Neuron (in vitro differentiated cells): ENCODE measurements at regions not wholly inside any gene's neighbourhood (a gene's known extent, or its start where the extent isn't known, plus 50 kb on each side); places are given as distances from the start of the nearest gene placed in this dataset.
"Not testable (repeated sequence)": the region's sequence is repeated elsewhere in the genome, so short reads cannot be mapped to it uniquely, and the experiment has no call there.

Experiments
- H2AFZ ChIP-seq: one replicate; pipeline ENCODE4 v1.6.1; 2013; ENCODE audit warnings: low read depth, mild to moderate bottlenecking, inconsistent platforms, low read length, moderate library complexity
- H3K27me3 ChIP-seq: one replicate; pipeline ENCODE4 v1.6.1; 2013; ENCODE audit warnings: low read length; ENCODE audit not compliant: insufficient read depth
- H3K36me3 ChIP-seq: one replicate; pipeline ENCODE4 v1.6.1; 2013; ENCODE audit warnings: low read length; ENCODE audit not compliant: insufficient read depth
- H3K4me1 ChIP-seq: one replicate; pipeline ENCODE4 v1.6.1; 2013; ENCODE audit warnings: low read length; ENCODE audit not compliant: insufficient read depth
- H3K4me3 ChIP-seq: 2 replicates; pipeline ENCODE4 v1.5.1; 2013; ENCODE audit warnings: mild to moderate bottlenecking, low read length, moderate library complexity
- H3K9me3 ChIP-seq: one replicate; pipeline ENCODE4 v1.6.1; 2013; ENCODE audit warnings: low read length

- Histone ChIP-seq H2AFZ (no peak overlapping the region), H3K4me1 (no peaks in the 10 kb centered on the region), H3K9me3 (no peaks in the 10 kb centered on the region), H3K4me3 (no peak overlapping the region), H3K36me3 (no peaks in the 10 kb centered on the region), H3K27me3 (no peaks in the 10 kb centered on the region)
Observed at GRCh38 chr6:120951258-120951657, 383.0 kb downstream of the TBC1D32 start.

- Histone ChIP-seq H2AFZ (no peak overlapping the region), H3K4me3 (no peak overlapping the region), H3K9me3 (no peaks in the 10 kb centered on the region), H3K27me3 (no peaks in the 10 kb centered on the region), H3K4me1 (no peaks in the 10 kb centered on the region), H3K36me3 (no peaks in the 10 kb centered on the region)
Observed at GRCh38 chr6:120947111-120947510, 387.2 kb downstream of the TBC1D32 start.

- no peak overlapping the region for H2AFZ ChIP-seq
- H3K4me3 ChIP-seq, result no peak overlapping the region
- no peaks in the 10 kb centered on the region for H3K36me3 ChIP-seq
- H3K9me3 ChIP-seq, result no peaks in the 10 kb centered on the region
- H3K27me3 ChIP-seq, result no peaks in the 10 kb centered on the region
- no peaks in the 10 kb centered on the region for H3K4me1 ChIP-seq
Observed at GRCh38 chr6:120945905-120946594, 388.2 kb downstream of the TBC1D32 start.

DNA sequence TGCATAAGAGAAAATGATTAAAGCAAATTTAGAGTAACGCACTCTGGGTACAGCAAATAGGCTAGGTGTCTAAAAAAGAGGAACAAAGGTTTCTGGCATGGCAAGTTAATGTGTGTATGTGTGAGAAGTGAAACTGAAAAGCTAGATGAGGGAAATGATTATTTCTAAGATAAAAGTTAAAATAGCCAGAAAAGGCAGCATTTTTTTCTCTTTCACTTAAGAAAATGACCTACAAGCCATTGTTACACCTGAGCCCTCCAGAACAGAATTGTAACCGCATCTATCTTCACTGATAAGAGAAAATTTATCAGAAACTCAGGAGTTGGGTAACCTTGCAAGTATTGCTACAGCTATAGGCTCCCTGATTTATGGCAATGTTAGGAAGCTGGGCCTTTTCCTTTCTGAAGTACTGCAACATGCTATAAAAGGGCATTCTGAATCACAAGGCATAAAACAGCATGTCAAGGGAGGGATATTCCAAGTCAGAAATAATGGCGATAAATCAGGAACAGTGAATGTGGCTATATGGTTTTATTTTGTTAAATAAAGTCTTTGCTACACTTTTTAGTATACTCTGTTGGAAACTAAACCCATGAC is 395.3 kb downstream of the TBC1D32 start:
- no peaks in the 10 kb centered on the region for H3K36me3 ChIP-seq
- H2AFZ ChIP-seq, result no peak overlapping the region
- no peak overlapping the region for H3K4me3 ChIP-seq
- H3K9me3 ChIP-seq, result no peaks in the 10 kb centered on the region
- no peaks in the 10 kb centered on the region for H3K4me1 ChIP-seq
- H3K27me3 ChIP-seq, result no peaks in the 10 kb centered on the region

GRCh38 chr6:120938164-120938875 is 396.0 kb downstream of the TBC1D32 start:
- no peaks in the 10 kb centered on the region for H3K36me3 ChIP-seq
- H2AFZ ChIP-seq, result no peak overlapping the region
- H3K4me1 ChIP-seq, result no peaks in the 10 kb centered on the region

DNA sequence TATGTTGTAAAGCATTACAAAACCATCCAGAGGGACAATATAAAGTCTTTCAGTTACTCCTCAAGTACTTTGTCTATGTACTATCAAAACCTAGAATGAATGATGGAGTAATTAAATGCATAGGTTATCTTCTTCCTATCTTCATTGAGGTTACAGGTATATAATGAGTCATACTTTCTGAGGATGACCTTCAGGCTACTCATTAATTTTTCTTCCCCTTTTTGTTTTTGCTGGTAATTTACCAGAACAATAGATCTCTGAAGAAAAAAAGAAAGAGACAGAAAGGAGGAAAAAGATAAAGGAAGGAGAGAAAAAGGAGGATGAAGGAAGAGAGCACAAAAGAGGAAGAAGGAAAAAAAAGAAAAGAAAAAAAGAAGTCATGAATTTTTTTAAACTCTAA is 398.4 kb downstream of the TBC1D32 start:
- no peak overlapping the region for H3K4me3 ChIP-seq
- no peaks in the 10 kb centered on the region for H3K36me3 ChIP-seq
- H2AFZ ChIP-seq, result no peak overlapping the region
- H3K9me3 ChIP-seq, result no peaks in the 10 kb centered on the region
- no peaks in the 10 kb centered on the region for H3K27me3 ChIP-seq
- no peaks in the 10 kb centered on the region for H3K4me1 ChIP-seq

More at GRCh38 chr6:120938164-120938875, 396.0 kb downstream of the TBC1D32 start:
- H3K27me3 ChIP-seq, result no peaks in the 10 kb centered on the region
- no peaks in the 10 kb centered on the region for H3K9me3 ChIP-seq
- H3K4me3 ChIP-seq, result no peak overlapping the region

DNA sequence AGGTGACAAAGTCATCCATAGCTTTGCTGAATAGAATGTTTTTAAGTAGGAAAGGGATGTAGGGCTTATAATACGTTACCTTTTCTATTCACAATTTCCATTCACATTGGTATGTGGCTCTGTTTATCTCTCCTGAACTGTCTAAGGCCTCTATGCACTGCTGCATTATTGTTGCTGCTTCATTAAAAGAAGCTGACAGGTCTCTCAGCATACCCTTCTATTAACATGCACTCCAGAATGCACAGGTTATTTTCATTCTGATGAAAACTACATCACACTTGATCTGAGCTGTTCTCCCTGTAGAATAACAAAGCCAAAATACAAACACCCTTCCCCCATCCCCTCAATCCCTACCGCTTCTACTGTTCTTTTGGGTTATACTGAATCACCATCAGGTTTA is 399.3 kb downstream of the TBC1D32 start:
- Histone ChIP-seq H2AFZ (no peak overlapping the region), H3K4me1 (no peaks in the 10 kb centered on the region), H3K27me3 (no peaks in the 10 kb centered on the region), H3K36me3 (no peaks in the 10 kb centered on the region), H3K9me3 (no peaks in the 10 kb centered on the region), H3K4me3 (no peak overlapping the region)

- not testable (repeated sequence) for H3K36me3 ChIP-seq, H3K4me1 ChIP-seq, H3K9me3 ChIP-seq, H3K27me3 ChIP-seq, H3K4me3 ChIP-seq, H2AFZ ChIP-seq
Observed at GRCh38 chr6:120931520-120932180, 402.6 kb downstream of the TBC1D32 start.

GRCh38 chr6:120930500-120930899 is 403.8 kb downstream of the TBC1D32 start:
- H3K27me3 ChIP-seq, H3K4me3 ChIP-seq, H3K4me1 ChIP-seq, H3K36me3 ChIP-seq, H3K9me3 ChIP-seq, H2AFZ ChIP-seq: not testable (repeated sequence)

DNA sequence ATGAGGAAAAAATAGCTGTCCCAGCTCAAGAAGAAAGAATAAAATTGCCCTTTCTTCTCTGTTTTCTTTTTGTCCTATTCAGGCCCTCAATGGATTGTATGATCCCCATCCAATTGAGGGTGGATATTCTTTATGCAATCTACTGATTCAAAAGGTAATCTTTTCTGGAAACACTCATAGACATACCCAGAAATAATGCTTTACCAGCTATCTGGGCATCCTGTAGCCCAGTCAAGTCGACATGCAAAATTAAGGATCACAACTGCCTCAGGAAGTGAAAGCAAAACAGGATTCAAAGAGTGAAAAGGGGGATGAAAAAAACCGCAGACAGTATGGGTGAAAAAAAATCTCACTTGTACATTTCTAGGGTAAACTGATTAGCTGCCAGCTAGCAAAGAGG is 410.1 kb downstream of the TBC1D32 start:
- no peaks in the 10 kb centered on the region for H3K4me1 ChIP-seq
- no peak overlapping the region for H2AFZ ChIP-seq
- H3K4me3 ChIP-seq, result no peak overlapping the region
- H3K36me3 ChIP-seq, result no peaks in the 10 kb centered on the region
- H3K27me3 ChIP-seq, result no peaks in the 10 kb centered on the region
- H3K9me3 ChIP-seq, result no peaks in the 10 kb centered on the region

GRCh38 chr6:120918137-120918536 is 416.1 kb downstream of the TBC1D32 start:
- no peak overlapping the region for H3K4me3 ChIP-seq
- H3K4me1 ChIP-seq, result no peaks in the 10 kb centered on the region
- H3K9me3 ChIP-seq, result no peaks in the 10 kb centered on the region
- no peaks in the 10 kb centered on the region for H3K27me3 ChIP-seq
- no peak overlapping the region for H2AFZ ChIP-seq
- no peaks in the 10 kb centered on the region for H3K36me3 ChIP-seq

DNA sequence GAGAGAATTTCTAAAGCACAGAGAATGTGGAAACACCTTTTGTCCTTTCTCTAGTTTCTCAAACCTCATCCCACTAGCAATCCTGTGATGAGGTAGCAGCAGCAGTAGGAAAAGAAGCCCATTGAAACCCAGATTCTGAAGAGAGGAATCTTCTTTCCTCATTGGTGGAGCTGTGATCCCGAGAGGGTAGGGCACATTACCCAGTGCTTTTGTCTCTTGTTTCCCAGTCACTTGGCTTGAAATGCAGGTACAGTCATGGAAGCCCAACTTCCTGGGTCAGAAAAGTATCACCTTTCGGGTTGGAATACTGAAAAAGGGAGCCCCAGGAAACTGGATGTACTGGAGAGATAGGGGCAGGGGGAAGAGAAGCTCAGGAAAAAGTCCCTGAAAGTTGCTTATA is 417.4 kb downstream of the TBC1D32 start:
- H3K9me3 ChIP-seq, result no peaks in the 10 kb centered on the region
- no peak overlapping the region for H3K4me3 ChIP-seq
- H3K4me1 ChIP-seq, result no peaks in the 10 kb centered on the region
- H3K27me3 ChIP-seq, result no peaks in the 10 kb centered on the region
- H3K36me3 ChIP-seq, result no peaks in the 10 kb centered on the region
- H2AFZ ChIP-seq, result no peak overlapping the region

GRCh38 chr6:120913486-120913885 is 420.8 kb downstream of the TBC1D32 start:
- H3K4me1 ChIP-seq, result no peaks in the 10 kb centered on the region
- no peaks in the 10 kb centered on the region for H3K27me3 ChIP-seq
- H3K9me3 ChIP-seq, result no peaks in the 10 kb centered on the region
- H3K36me3 ChIP-seq, result no peaks in the 10 kb centered on the region
- no peak overlapping the region for H3K4me3 ChIP-seq
- no peak overlapping the region for H2AFZ ChIP-seq
